ENCODE measurements at regions not wholly inside any gene's neighbourhood (a gene's known extent, or its start where the extent isn't known, plus 50 kb on each side); places are given as distances from the start of the nearest gene placed in this dataset.

DNA sequence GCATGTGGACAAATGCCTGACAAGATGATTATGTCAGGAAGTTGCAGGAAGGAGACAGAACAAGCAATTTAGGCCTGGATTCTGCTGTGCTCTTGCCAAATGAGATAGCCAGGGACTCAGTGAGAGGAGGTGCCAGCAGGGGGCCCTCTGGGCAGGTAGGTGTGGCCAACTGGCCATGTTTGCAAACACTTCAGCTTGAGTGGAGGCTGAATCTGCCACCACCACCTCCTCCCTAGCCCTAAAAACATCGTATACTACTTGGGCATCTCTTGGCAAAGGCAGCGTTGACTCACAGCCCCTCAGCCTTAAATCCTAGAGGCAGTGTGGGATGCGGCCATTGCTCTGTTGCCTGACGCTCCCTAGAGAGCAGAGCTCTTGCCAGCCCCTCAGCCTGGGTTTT is 95.1 kb upstream of the PLET1 start:
- H3K36me3 Mint-ChIP-seq (ENCODE audit: low read depth), result no peaks in the 10 kb centered on the region
- H3K9me3 Mint-ChIP-seq, result no peaks in the 10 kb centered on the region
- H3K4me1 Mint-ChIP-seq, result no peaks in the 10 kb centered on the region
- H3K27me3 Mint-ChIP-seq (ENCODE audit: low read depth), result peaks cover 13% of the 10 kb centered on the region
- H3K27ac Mint-ChIP-seq, result no peak overlapping the region
- TF ChIP-seq, protein P1, sequence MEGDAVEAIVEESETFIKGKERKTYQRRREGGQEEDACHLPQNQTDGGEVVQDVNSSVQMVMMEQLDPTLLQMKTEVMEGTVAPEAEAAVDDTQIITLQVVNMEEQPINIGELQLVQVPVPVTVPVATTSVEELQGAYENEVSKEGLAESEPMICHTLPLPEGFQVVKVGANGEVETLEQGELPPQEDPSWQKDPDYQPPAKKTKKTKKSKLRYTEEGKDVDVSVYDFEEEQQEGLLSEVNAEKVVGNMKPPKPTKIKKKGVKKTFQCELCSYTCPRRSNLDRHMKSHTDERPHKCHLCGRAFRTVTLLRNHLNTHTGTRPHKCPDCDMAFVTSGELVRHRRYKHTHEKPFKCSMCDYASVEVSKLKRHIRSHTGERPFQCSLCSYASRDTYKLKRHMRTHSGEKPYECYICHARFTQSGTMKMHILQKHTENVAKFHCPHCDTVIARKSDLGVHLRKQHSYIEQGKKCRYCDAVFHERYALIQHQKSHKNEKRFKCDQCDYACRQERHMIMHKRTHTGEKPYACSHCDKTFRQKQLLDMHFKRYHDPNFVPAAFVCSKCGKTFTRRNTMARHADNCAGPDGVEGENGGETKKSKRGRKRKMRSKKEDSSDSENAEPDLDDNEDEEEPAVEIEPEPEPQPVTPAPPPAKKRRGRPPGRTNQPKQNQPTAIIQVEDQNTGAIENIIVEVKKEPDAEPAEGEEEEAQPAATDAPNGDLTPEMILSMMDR (IDR thresholded peaks at IDR 0.05; ENCODE audit: unreplicated experiment in 3 of 3), result no peak
- H3K4me3 Mint-ChIP-seq, result no peak overlapping the region

DNA sequence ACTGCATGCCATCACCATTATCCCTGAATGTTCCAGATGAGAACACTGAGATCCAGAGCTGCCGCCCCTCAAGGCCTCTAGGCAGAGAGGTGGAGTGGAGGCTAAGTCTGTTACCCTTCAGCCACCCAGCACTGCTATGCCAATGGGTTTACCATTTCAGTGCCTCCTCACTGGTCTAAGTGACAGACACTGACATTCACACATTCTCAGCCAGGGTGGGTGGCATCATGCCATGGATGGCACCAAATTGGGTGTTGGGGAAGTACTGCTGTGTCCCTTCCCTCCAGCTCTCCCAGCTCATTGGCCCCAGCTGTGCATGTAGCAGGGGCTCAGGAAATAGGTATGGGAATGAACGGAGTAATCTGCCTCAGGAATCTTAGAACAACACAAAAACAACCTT is 96.8 kb upstream of the PLET1 start:
- Mint-ChIP-seq H3K9me3 (no peaks in the 10 kb centered on the region), H3K27me3 (ENCODE audit: low read depth) (peaks cover 13% of the 10 kb centered on the region), H3K36me3 (ENCODE audit: low read depth) (no peaks in the 10 kb centered on the region), H3K4me1 (peaks cover 6% of the 10 kb centered on the region), H3K4me3 (no peak overlapping the region), H3K27ac (no peak overlapping the region)
- TF ChIP-seq, protein P1 (IDR thresholded peaks at IDR 0.05; ENCODE audit: unreplicated experiment in 3 of 3), result no peak

DNA sequence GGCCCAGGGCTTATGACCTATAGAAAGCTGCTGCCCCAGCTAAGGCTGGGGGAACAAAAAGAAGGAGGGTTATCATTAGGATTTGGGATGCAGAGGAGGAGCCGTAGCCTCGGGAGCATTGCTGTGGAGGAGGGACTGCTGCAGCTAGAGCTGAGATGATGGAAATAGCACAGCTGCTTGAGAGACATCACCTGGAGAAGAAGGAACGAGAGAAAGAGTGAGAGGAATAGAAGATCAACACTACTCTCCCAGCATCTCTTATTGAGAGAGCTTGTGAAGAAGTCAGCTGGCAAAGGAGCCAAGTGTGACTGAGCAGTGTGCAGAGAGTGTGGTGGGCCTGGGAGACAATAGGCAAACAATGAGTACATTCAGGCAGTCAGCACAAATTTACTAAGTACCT is 100.7 kb upstream of the PLET1 start:
- Mint-ChIP-seq H3K27me3 (ENCODE audit: low read depth) (peaks cover 14% of the 10 kb centered on the region), H3K27ac (peak overlapping the region in 2 of 3 experiments; percentile 6 to 19)
- TF ChIP-seq, protein P1 (IDR thresholded peaks at IDR 0.05; ENCODE audit: unreplicated experiment in 3 of 3), result no peak

DNA sequence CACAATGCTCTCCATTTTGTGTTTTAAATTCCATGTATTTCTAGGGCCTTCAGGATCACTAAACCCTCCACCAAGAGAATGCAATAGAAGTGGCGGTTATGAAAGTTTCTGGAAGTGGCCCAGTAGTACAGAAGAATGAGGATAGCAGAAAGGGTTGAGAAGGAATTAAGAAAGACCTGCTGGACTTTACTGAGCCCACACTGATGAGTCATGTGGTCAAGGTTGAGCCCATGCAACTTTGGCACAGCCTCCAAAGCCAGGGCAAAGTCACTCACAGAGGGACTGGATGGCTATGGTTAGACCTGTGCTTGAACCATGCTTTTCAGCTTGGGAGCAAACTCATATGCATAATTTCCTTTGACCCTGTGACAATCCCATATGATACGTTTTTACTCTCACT is 102.9 kb upstream of the PLET1 start:
- TF ChIP-seq, protein P1 (IDR thresholded peaks at IDR 0.05; ENCODE audit: unreplicated experiment in 3 of 3), result no peak
- Mint-ChIP-seq H3K4me1 (peaks cover 6% of the 10 kb centered on the region), H3K9me3 (no peaks in the 10 kb centered on the region), H3K27me3 (ENCODE audit: low read depth) (peaks cover 11% of the 10 kb centered on the region), H3K36me3 (ENCODE audit: low read depth) (no peaks in the 10 kb centered on the region), H3K27ac (no peak overlapping the region), H3K4me3 (no peak overlapping the region)

More for the DNA sequence above, 100.7 kb upstream of the PLET1 start:
- Mint-ChIP-seq H3K4me3 (no peak overlapping the region), H3K4me1 (peaks cover 6% of the 10 kb centered on the region), H3K36me3 (ENCODE audit: low read depth) (no peaks in the 10 kb centered on the region), H3K9me3 (no peaks in the 10 kb centered on the region)

DNA sequence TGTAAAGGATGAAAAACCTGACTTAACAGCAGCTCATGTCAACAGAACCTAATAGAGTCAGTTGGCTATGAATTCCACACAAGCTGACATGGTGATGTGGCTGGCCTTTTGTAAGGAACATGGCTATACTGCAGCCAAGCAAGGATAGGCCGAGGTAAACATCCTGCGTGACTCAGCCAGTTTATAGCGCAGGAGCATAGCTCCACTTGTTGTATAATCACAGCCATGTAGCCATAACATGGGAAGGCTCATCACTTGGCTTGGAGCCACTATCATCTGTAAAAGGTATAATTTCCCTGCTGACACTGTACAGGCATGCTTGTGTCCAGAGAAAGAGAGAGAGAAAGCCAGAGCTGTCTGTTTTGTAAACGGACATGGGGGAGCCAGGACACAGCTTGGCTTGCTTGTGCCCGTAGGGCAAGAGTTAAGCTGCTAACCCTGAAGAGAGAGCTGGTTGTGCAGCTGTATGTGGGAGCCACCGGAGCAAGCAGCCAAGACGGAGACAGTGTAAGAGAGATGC is 104.4 kb upstream of the PLET1 start:
- H3K4me1 Mint-ChIP-seq, result peaks cover 6% of the 10 kb centered on the region
- no peaks in the 10 kb centered on the region for H3K9me3 Mint-ChIP-seq
- TF ChIP-seq, protein P1 (IDR thresholded peaks at IDR 0.05; ENCODE audit: unreplicated experiment in 3 of 3), result no peak
- no peaks in the 10 kb centered on the region for H3K36me3 Mint-ChIP-seq (ENCODE audit: low read depth)
- no peak overlapping the region for H3K4me3 Mint-ChIP-seq
- peaks cover 6% of the 10 kb centered on the region for H3K27me3 Mint-ChIP-seq (ENCODE audit: low read depth)
- H3K27ac Mint-ChIP-seq, result peak overlapping the region in 1 of 3 experiments; percentile 45

DNA sequence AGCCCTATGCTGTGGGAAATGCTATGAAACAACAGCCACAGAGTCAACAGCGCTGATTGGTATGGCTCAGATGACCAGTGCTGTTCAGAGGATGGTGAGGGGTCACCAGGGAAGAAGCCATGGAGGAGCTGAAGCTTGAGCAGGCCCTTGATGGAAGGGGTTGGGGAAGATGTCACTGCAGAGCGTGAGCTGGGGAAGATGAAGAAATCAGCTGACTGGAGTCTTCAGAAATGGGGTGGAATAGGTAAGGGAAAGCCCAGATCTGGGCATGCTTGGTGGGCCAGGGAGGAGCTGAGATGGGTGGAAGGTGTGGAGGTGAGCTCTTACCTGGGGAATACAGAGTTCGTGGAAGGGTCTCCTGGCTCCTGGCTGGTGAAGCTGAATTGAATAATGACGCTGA is 105.4 kb upstream of the PLET1 start:
- Mint-ChIP-seq H3K9me3 (peaks cover 2% of the 10 kb centered on the region), H3K36me3 (ENCODE audit: low read depth) (no peaks in the 10 kb centered on the region), H3K4me3 (no peak overlapping the region), H3K27me3 (ENCODE audit: low read depth) (peaks cover 9% of the 10 kb centered on the region), H3K4me1 (peaks cover 5% of the 10 kb centered on the region), H3K27ac (peak overlapping the region in 1 of 3 experiments; percentile 45)
- TF ChIP-seq, protein P1 (IDR thresholded peaks at IDR 0.05; ENCODE audit: unreplicated experiment in 3 of 3), result no peak
